Activated CD8-positive, alpha-beta memory T cell treated with anti-CD3 and anti-CD28 coated beads for 24 hours (primary cell): ENCODE measurements at regions not wholly inside any gene's neighbourhood (a gene's known extent, or its start where the extent isn't known, plus 50 kb on each side); places are given as distances from the start of the nearest gene placed in this dataset.

ENCODE experiments used
- DNase-seq: peaks from one replicate; pipeline ENCODE4 v3.0.0-alpha.2; 2020

GRCh38 chr17:79242393-79242792 is 167.8 kb downstream of the ENGASE start:
- DNase-seq = no peak

- DNase-seq = no peak
Measured at GRCh38 chr17:79241616-79242015, 167.0 kb downstream of the ENGASE start.

- DNase-seq = no peak
Measured at GRCh38 chr17:79239205-79239604, 164.6 kb downstream of the ENGASE start.

- no peak for DNase-seq
Measured at GRCh38 chr17:79237448-79238053, 162.9 kb downstream of the ENGASE start.

- no peak for DNase-seq
Measured at GRCh38 chr17:79235808-79236207, 161.2 kb downstream of the ENGASE start.

- DNase-seq = no peak
Measured at GRCh38 chr17:79233916-79234551, 159.4 kb downstream of the ENGASE start.

- DNase-seq = no peak
Measured at GRCh38 chr17:79232957-79233356, 158.3 kb downstream of the ENGASE start.

GRCh38 chr17:79231766-79232287 is 157.2 kb downstream of the ENGASE start:
- DNase-seq = no peak

- no peak for DNase-seq
Measured at GRCh38 chr17:79230576-79230975, 156.0 kb downstream of the ENGASE start.

- no peak for DNase-seq
Measured at GRCh38 chr17:79226037-79226436, 151.4 kb downstream of the ENGASE start.

- no peak for DNase-seq
Measured at GRCh38 chr17:79224903-79225302, 150.3 kb downstream of the ENGASE start.

- DNase-seq = no peak
Measured at GRCh38 chr17:79224476-79224875, 149.9 kb downstream of the ENGASE start.

- DNase-seq = no peak
Measured at GRCh38 chr17:79223953-79224352, 149.3 kb downstream of the ENGASE start.

- no peak for DNase-seq
Measured at GRCh38 chr17:79223471-79223870, 148.8 kb downstream of the ENGASE start.

GRCh38 chr17:79221597-79221996 is 147.0 kb downstream of the ENGASE start:
- no peak for DNase-seq

- no peak for DNase-seq
Measured at GRCh38 chr17:79220713-79221291, 146.2 kb downstream of the ENGASE start.

- no peak for DNase-seq
Measured at GRCh38 chr17:79220201-79220712, 145.6 kb downstream of the ENGASE start.

- no peak for DNase-seq
Measured at GRCh38 chr17:79219208-79219935, 144.7 kb downstream of the ENGASE start.

GRCh38 chr17:79218825-79219200 is 144.2 kb downstream of the ENGASE start:
- DNase-seq = no peak

GRCh38 chr17:79218175-79218824 is 143.7 kb downstream of the ENGASE start:
- no peak for DNase-seq

GRCh38 chr17:79217473-79218135 is 143.0 kb downstream of the ENGASE start:
- no peak for DNase-seq

GRCh38 chr17:79216826-79217225 is 142.2 kb downstream of the ENGASE start:
- DNase-seq = no peak
